Right lobe of liver (tissue), 4 donors: ENCODE measurements at regions not wholly inside any gene's neighbourhood (a gene's known extent, or its start where the extent isn't known, plus 50 kb on each side); places are given as distances from the start of the nearest gene placed in this dataset.

ENCODE experiments used
- CTCF ChIP-seq, 4 donors: fragments of 200-600 bp in 3 of 4; fragments of 450-650 bp in 1 of 4; IDR thresholded peaks; one replicate each; pipeline versions ENCODE4 v1.5.1 to v1.8.0; 2016 to 2022; ENCODE audit warnings: antibody characterized with exemption in 4 of 4, mild to moderate bottlenecking in 2 of 4
- POLR2A ChIP-seq: fragments of 450-650 bp; IDR thresholded peaks from one replicate; pipeline ENCODE4 v1.6.1; 2017; ENCODE audit warnings: antibody characterized with exemption, mild to moderate bottlenecking
- donor health status: DM: no; HTN: no; CAD: no.
- donor health status: DM: no; HTN: no; CAD: no.
- donor health status: DM: no; HTN: yes; CAD: no.

- TF ChIP-seq POLR2A: no peak
- no peak for TF ChIP-seq CTCF (IDR thresholded peaks at IDR 0.05)
Observed at GRCh38 chr2:210768329-210768910, 212.0 kb downstream of the CPS1 start.
